ENCODE measurements at regions not wholly inside any gene's neighbourhood (a gene's known extent, or its start where the extent isn't known, plus 50 kb on each side); places are given as distances from the start of the nearest gene placed in this dataset.

DNA sequence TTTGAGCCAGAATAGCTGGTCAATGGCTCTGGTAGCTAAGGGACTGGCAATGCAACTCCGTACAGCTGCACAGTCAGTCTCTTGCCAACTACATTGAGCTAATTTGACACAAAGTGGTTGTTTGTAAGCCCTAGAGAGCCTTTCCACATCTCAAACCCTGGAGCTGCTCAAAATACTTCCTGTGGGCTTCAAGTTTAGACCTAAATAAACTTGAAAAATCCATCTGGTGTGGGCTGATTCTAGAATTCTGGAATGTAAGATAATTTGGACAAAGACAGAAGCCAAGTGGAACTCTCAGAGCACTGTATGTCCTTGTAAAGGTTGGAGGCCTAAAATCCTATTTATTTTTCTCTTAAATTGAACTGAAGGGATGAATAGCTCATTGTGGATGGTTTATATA is 380.8 kb downstream of the SPRY1 start:
- H3K27ac ChIP-seq (ENCODE audit: low read depth in 1 of 2, low read length in 2 of 2) = peak overlapping the region in 1 of 2 donors; percentile 59
- H3K36me3 ChIP-seq (ENCODE audit: control insufficient read depth in 1 of 2, insufficient read depth in 2 of 2, low read length in 1 of 2) = no peaks in the 10 kb centered on the region
- no peaks in the 10 kb centered on the region for H3K9me3 ChIP-seq (ENCODE audit: control insufficient read depth, low read length)
- intact Hi-C loops (cut with DNase I) = loop anchor here in 1 of 2 donors (10.0 kb wide), 1 partner anchor 337 kb away; no protein-coding TSS in a partner anchor
- ATAC-seq (ENCODE audit: low FRiP score) (no peak), DNase-seq (no peak)
- WGBS, 2 donors = 0 to 7% methylated on average over 1 of the region's 1 CpG
- H3K27me3 ChIP-seq (ENCODE audit: control insufficient read depth in 1 of 2, insufficient read depth in 2 of 2, low read length in 1 of 2) = no peaks in the 10 kb centered on the region
- H3K4me1 ChIP-seq (ENCODE audit: control insufficient read depth in 1 of 2, insufficient read depth in 2 of 2, low read length in 2 of 2) = no peaks in the 10 kb centered on the region
- H3K4me3 ChIP-seq (ENCODE audit: low read length in 2 of 2) = no peak overlapping the region

DNA sequence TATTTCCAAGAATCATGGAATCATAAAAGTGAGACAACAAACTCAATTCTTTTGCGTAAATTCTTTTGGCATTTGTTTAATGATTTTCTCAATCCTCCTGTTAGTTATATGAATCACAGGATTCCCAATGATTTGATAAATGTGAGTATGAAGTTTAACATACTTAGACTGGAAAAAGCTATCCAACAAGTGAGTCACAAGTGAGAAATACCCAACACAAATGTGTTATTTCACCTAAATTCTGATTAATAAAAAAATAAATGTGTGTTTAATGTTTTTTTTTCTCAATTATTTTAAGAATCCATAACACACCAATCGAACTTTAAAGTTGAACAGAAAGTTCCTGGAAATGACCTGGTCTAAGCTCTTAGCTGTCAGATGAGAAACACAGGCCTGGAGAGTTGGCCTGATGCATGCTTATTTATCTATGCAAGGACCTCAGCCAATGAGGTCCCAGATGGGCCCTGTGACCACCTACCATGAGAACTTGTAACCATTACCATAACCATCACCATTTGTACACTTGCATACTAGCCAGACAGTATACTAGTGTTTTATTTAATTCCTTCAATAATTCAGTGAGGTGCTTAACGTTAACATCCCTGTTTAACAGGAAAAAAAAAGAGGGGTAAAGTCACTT is 386.7 kb downstream of the SPRY1 start:
- Histone ChIP-seq H3K27ac (ENCODE audit: low read depth in 1 of 2, low read length in 2 of 2) (no peak overlapping the region), H3K9me3 (ENCODE audit: control insufficient read depth, low read length) (no peaks in the 10 kb centered on the region), H3K27me3 (ENCODE audit: control insufficient read depth in 1 of 2, insufficient read depth in 2 of 2, low read length in 1 of 2) (no peaks in the 10 kb centered on the region), H3K4me3 (ENCODE audit: low read length in 2 of 2) (no peak overlapping the region), H3K36me3 (ENCODE audit: control insufficient read depth in 1 of 2, insufficient read depth in 2 of 2, low read length in 1 of 2) (no peaks in the 10 kb centered on the region), H3K4me1 (ENCODE audit: control insufficient read depth in 1 of 2, insufficient read depth in 2 of 2, low read length in 2 of 2) (peaks cover 3 to 10% of the 10 kb centered on the region in 2 donors)
- DNase-seq = no peak
- intact Hi-C loops (cut with DNase I) = no loop called here
- WGBS, 2 donors = 50 to 51% methylated on average over 3 of the region's 3 CpGs
- ATAC-seq (ENCODE audit: low FRiP score) = no peak

DNA sequence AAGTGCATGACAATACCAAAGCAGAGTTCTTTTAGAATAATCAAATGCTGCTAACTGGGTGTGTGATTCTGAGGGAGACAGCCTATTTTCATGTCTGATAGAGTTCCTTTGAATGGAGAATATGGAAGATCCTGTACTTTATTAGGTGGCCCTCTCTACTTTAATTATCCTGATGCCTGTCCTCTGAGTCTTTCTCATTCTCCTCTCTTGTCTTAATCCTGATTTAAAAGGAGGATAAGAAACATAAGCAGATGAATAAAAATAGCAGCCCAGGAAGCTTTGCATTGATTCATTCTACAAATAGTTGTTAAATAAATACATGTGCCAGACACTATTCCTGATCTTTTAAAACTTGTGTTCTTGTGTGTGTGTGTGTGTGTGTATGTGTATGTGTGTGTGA is 387.3 kb downstream of the SPRY1 start:
- intact Hi-C loops (cut with DNase I) = no loop called here
- Histone ChIP-seq H3K27me3 (ENCODE audit: control insufficient read depth in 1 of 2, insufficient read depth in 2 of 2, low read length in 1 of 2) (no peaks in the 10 kb centered on the region), H3K9me3 (ENCODE audit: control insufficient read depth, low read length) (no peaks in the 10 kb centered on the region), H3K4me1 (ENCODE audit: control insufficient read depth in 1 of 2, insufficient read depth in 2 of 2, low read length in 2 of 2) (peaks cover 3 to 12% of the 10 kb centered on the region in 2 donors), H3K4me3 (ENCODE audit: low read length in 2 of 2) (no peak overlapping the region), H3K27ac (ENCODE audit: low read depth in 1 of 2, low read length in 2 of 2) (no peak overlapping the region), H3K36me3 (ENCODE audit: control insufficient read depth in 1 of 2, insufficient read depth in 2 of 2, low read length in 1 of 2) (no peaks in the 10 kb centered on the region)
- no peak for ATAC-seq (ENCODE audit: low FRiP score)
- DNase-seq = no peak

- intact Hi-C loops (cut with DNase I) = loop anchor here (5.0 kb wide), 2 partner anchors 43 to 48 kb away; no protein-coding TSS in a partner anchor
- Histone ChIP-seq H3K9me3 (ENCODE audit: control insufficient read depth, low read length) (no peaks in the 10 kb centered on the region), H3K27me3 (ENCODE audit: control insufficient read depth in 1 of 2, insufficient read depth in 2 of 2, low read length in 1 of 2) (no peaks in the 10 kb centered on the region), H3K4me1 (ENCODE audit: control insufficient read depth in 1 of 2, insufficient read depth in 2 of 2, low read length in 2 of 2) (peaks cover 3 to 12% of the 10 kb centered on the region in 2 donors), H3K4me3 (ENCODE audit: low read length in 2 of 2) (no peak overlapping the region), H3K27ac (ENCODE audit: low read depth in 1 of 2, low read length in 2 of 2) (peak overlapping the region in 1 of 2 donors; percentile 51), H3K36me3 (ENCODE audit: control insufficient read depth in 1 of 2, insufficient read depth in 2 of 2, low read length in 1 of 2) (no peaks in the 10 kb centered on the region)
- DNase-seq (no peak), ATAC-seq (ENCODE audit: low FRiP score) (no peak)
These were observed 388.0 kb downstream of the SPRY1 start for GRCh38 chr4:123784626-123785025.

GRCh38 chr4:123785538-123785937 is 388.9 kb downstream of the SPRY1 start:
- intact Hi-C loops (cut with DNase I) = loop anchor here (5.0 kb wide), 2 partner anchors 42 to 47 kb away; no protein-coding TSS in a partner anchor
- Histone ChIP-seq H3K4me1 (ENCODE audit: control insufficient read depth in 1 of 2, insufficient read depth in 2 of 2, low read length in 2 of 2) (peaks cover 3 to 12% of the 10 kb centered on the region in 2 donors), H3K36me3 (ENCODE audit: control insufficient read depth in 1 of 2, insufficient read depth in 2 of 2, low read length in 1 of 2) (no peaks in the 10 kb centered on the region), H3K4me3 (ENCODE audit: low read length in 2 of 2) (no peak overlapping the region), H3K27ac (ENCODE audit: low read depth in 1 of 2, low read length in 2 of 2) (no peak overlapping the region), H3K9me3 (ENCODE audit: control insufficient read depth, low read length) (no peaks in the 10 kb centered on the region), H3K27me3 (ENCODE audit: control insufficient read depth in 1 of 2, insufficient read depth in 2 of 2, low read length in 1 of 2) (no peaks in the 10 kb centered on the region)
- WGBS, 2 donors = 14 to 22% methylated on average over 3 of the region's 3 CpGs
- ATAC-seq (ENCODE audit: low FRiP score) (peak; percentile 79), DNase-seq (peak; percentile 74 to 77)

- H3K36me3 ChIP-seq (ENCODE audit: control insufficient read depth in 1 of 2, insufficient read depth in 2 of 2, low read length in 1 of 2) = no peaks in the 10 kb centered on the region
- H3K9me3 ChIP-seq (ENCODE audit: control insufficient read depth, low read length) = no peaks in the 10 kb centered on the region
- peak overlapping the region; percentile 36 to 67 for H3K27ac ChIP-seq (ENCODE audit: low read depth in 1 of 2, low read length in 2 of 2)
- H3K4me1 ChIP-seq (ENCODE audit: control insufficient read depth in 1 of 2, insufficient read depth in 2 of 2, low read length in 2 of 2) = peaks cover 3 to 12% of the 10 kb centered on the region in 2 donors
- peak overlapping the region in 1 of 2 donors; percentile 10 for H3K4me3 ChIP-seq (ENCODE audit: low read length in 2 of 2)
- DNase-seq = no peak
- ATAC-seq (ENCODE audit: low FRiP score) = peak; percentile 5
- 10 to 11% methylated on average over 6 of the region's 6 CpGs for WGBS, 2 donors
- intact Hi-C loops (cut with DNase I) = loop anchor here (5.0 kb wide), 2 partner anchors 41 to 46 kb away; no protein-coding TSS in a partner anchor
- H3K27me3 ChIP-seq (ENCODE audit: control insufficient read depth in 1 of 2, insufficient read depth in 2 of 2, low read length in 1 of 2) = no peaks in the 10 kb centered on the region
These were observed 389.7 kb downstream of the SPRY1 start for GRCh38 chr4:123786163-123786915.

- DNase-seq (peak in 1 of 2 donors; percentile 46), ATAC-seq (ENCODE audit: low FRiP score) (peak; percentile 13)
- 31 to 35% methylated on average over 3 of the region's 3 CpGs for WGBS, 2 donors
- H3K9me3 ChIP-seq (ENCODE audit: control insufficient read depth, low read length) = no peaks in the 10 kb centered on the region
- H3K36me3 ChIP-seq (ENCODE audit: control insufficient read depth in 1 of 2, insufficient read depth in 2 of 2, low read length in 1 of 2) = no peaks in the 10 kb centered on the region
- no peak overlapping the region for H3K4me3 ChIP-seq (ENCODE audit: low read length in 2 of 2)
- H3K27ac ChIP-seq (ENCODE audit: low read depth in 1 of 2, low read length in 2 of 2) = peak overlapping the region; percentile 67 to 75
- peaks cover 3 to 12% of the 10 kb centered on the region in 2 donors for H3K4me1 ChIP-seq (ENCODE audit: control insufficient read depth in 1 of 2, insufficient read depth in 2 of 2, low read length in 2 of 2)
- intact Hi-C loops (cut with DNase I) = loop anchor here (5.0 kb wide), 2 partner anchors 40 to 45 kb away; no protein-coding TSS in a partner anchor
- H3K27me3 ChIP-seq (ENCODE audit: control insufficient read depth in 1 of 2, insufficient read depth in 2 of 2, low read length in 1 of 2) = no peaks in the 10 kb centered on the region
These were observed 390.3 kb downstream of the SPRY1 start for GRCh38 chr4:123786920-123787319.

DNA sequence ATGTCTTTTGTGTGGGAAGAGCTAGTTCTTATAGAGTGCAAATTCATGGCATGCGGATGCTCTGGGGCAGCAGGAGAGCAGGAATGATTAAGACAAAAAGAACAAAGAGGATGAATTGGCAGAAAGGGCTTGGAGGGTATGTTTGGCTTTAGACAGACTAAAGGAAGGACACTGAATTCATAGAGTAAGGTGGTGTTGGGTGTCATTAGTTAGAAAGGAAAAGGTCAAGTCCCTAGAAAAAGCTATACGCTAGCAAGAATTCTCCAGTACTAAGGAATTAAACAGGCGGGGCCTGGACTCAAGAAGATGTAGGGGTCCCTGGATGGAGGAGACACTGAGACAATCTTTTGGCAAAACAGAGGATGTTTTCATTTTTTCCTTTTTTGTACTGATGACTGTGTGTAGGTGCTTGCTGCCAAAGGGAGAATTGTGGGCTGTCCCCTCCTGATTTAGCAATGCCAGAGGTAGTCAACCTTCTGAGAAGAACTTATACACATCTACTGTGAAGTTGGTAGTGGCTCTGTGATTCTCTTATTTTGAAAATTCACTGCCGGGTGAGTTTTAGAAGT is 391.0 kb downstream of the SPRY1 start:
- WGBS, 2 donors = 94 to 97% methylated on average over 4 of the region's 4 CpGs
- Histone ChIP-seq H3K4me3 (ENCODE audit: low read length in 2 of 2) (no peak overlapping the region), H3K9me3 (ENCODE audit: control insufficient read depth, low read length) (no peaks in the 10 kb centered on the region), H3K4me1 (ENCODE audit: control insufficient read depth in 1 of 2, insufficient read depth in 2 of 2, low read length in 2 of 2) (peaks cover 3 to 12% of the 10 kb centered on the region in 2 donors), H3K36me3 (ENCODE audit: control insufficient read depth in 1 of 2, insufficient read depth in 2 of 2, low read length in 1 of 2) (no peaks in the 10 kb centered on the region), H3K27ac (ENCODE audit: low read depth in 1 of 2, low read length in 2 of 2) (no peak overlapping the region), H3K27me3 (ENCODE audit: control insufficient read depth in 1 of 2, insufficient read depth in 2 of 2, low read length in 1 of 2) (no peaks in the 10 kb centered on the region)
- DNase-seq (no peak), ATAC-seq (ENCODE audit: low FRiP score) (no peak)
- intact Hi-C loops (cut with DNase I) = loop anchor here (5.0 kb wide), 2 partner anchors 40 to 45 kb away; no protein-coding TSS in a partner anchor

Data from aorta (tissue), 5 donors.